Lower leg skin (tissue), 3 donors: ENCODE measurements at regions not wholly inside any gene's neighbourhood (a gene's known extent, or its start where the extent isn't known, plus 50 kb on each side); places are given as distances from the start of the nearest gene placed in this dataset.

Experiments
- POLR2A ChIP-seq, 2 donors: fragments of 450-650 bp; IDR thresholded peaks; one replicate each; pipeline ENCODE4 v1.6.1; 2016 to 2017; ENCODE audit warnings: antibody characterized with exemption in 2 of 2, mild to moderate bottlenecking in 1 of 2, moderate library complexity in 1 of 2
- TF ChIP-seq, protein P1 (sequence below), 3 donors: fragments of 450-650 bp; IDR thresholded peaks; one replicate each; pipeline ENCODE4 v1.5.1; 2016; ENCODE audit warnings: antibody characterized with exemption in 3 of 3, mild to moderate bottlenecking in 3 of 3, moderate library complexity in 2 of 3

DNA sequence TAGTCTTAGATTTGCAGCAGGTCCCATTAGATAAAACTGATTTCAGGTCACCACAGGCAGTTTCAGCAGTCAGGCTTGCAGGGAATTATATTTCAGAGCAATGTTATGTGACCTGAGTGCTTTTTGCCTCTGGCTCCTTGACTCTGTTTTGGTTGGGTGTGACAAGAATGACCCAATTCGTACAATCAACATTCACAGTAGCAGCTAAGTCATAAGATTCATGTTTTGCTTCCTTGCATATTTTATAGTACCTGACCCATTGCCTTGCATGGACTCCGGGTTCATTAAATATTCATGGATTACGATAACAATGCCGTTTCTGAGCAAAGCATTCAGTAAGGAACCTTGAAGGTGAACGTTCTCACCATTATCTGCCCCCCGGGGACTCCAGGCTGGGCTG is 152.0 kb upstream of the CST7 start:
- TF ChIP-seq, protein P1, sequence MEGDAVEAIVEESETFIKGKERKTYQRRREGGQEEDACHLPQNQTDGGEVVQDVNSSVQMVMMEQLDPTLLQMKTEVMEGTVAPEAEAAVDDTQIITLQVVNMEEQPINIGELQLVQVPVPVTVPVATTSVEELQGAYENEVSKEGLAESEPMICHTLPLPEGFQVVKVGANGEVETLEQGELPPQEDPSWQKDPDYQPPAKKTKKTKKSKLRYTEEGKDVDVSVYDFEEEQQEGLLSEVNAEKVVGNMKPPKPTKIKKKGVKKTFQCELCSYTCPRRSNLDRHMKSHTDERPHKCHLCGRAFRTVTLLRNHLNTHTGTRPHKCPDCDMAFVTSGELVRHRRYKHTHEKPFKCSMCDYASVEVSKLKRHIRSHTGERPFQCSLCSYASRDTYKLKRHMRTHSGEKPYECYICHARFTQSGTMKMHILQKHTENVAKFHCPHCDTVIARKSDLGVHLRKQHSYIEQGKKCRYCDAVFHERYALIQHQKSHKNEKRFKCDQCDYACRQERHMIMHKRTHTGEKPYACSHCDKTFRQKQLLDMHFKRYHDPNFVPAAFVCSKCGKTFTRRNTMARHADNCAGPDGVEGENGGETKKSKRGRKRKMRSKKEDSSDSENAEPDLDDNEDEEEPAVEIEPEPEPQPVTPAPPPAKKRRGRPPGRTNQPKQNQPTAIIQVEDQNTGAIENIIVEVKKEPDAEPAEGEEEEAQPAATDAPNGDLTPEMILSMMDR (IDR thresholded peaks at IDR 0.05): no peak
- no peak for TF ChIP-seq POLR2A (IDR thresholded peaks at IDR 0.05)
